ENCODE measurements at regions not wholly inside any gene's neighbourhood (a gene's known extent, or its start where the extent isn't known, plus 50 kb on each side); places are given as distances from the start of the nearest gene placed in this dataset.
"Not testable (repeated sequence)": the region's sequence is repeated elsewhere in the genome, so short reads cannot be mapped to it uniquely, and the experiment has no call there.

GRCh38 chr7:10401793-10402192, 571.9 kb upstream of the PHF14 start:
- no peak for DNase-seq

GRCh38 chr7:10412422-10413019, 561.2 kb upstream of the PHF14 start:
- DNase-seq = peak; percentile 69

DNA sequence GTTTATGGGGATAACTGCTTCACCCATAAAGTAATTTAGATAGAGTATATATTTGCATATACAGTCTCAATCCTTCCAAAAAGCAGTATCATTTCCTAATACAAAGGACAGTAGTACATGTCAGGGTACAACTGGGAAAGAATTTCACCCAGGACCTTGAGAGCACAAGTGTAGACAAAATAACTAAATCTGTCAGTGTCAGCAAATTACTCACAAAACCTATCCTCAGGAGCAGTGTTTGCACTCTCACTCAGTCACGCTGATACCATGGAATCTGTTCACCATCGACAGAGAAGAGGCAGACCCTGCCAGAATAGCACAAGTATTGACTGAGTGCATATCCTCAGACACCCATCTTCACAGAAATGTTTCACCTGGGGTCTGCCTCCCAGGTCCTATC, 554.7 kb upstream of the PHF14 start:
- DNase-seq = no peak

GRCh38 chr7:10429031-10429430, 544.6 kb upstream of the PHF14 start:
- no peak for DNase-seq

DNA sequence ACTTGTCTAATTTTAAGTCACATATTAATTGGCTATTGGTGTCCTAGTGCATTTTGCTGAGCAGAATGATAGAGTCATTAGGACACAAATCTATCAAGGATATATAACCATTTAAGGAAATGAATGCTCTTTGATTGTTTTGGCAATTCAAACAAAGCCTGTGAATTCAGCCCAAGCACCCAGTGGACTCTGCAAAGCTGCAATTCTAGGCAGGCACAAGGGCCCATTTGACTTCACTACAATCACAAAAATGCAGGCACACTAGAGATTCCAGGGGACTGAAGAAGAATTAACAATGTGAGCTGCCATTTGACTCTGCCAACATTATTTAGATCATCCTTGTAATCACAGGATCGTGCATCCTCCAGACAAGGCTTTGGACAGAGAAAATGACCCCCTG, 544.2 kb upstream of the PHF14 start:
- no peak for DNase-seq

DNA sequence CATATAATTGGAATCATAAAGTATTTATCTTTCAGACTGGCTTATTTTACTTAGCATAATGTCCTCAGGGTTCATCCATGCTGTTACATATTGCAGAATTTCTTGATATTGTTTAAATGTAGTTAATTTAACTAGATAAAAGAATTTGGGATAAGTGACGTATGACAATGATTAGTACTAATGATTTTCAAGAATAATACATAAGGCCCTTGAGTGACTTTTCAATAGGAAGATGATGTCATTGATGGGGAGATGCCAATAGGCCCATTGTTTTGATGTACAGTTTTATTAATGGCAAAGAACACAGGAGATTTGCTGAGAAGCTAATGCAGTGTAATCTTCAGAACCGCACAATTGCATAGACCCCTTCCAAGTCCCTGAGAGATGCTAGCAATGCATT, 537.4 kb upstream of the PHF14 start:
- DNase-seq = no peak

DNA sequence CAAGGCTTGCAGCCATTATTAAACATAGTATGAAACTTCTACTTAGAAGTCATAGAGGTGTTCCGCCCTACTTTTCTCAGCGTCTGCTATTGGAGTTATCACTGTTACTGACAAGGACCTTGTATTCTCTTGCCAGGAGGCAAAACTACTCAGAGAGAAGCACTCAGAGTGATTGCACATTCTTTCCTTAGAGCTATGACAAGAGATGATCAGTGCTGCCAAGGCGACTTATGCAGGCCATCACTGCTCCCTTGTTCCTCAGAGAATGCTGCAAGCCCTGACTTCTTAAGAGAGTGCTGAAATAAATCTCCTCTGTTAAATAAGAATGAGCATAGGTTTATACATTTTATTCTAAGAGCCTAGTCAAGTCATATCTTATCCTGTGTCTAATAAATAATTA, 534.6 kb upstream of the PHF14 start:
- no peak for DNase-seq

DNA sequence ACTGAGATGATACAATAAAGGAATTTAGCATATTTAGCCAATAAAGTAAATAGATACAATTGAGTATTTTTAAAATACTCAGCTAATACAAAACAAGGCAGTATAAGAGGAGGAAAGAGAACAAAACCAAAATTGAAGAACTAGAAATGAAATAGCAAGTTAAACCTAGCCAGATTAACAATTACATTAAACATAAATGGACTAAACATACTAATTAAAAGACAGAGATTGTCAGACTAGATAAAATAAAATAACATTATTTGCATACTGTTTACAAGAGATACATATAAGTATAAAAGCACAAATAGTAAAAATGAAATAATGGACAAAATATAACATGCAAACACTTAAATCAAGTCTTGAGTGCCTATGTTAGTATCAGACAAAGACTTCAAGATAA, 517.7 kb upstream of the PHF14 start:
- DNase-seq = no peak

- no peak for DNase-seq
Observed at GRCh38 chr7:10460474-10460873, 513.2 kb upstream of the PHF14 start.

GRCh38 chr7:10463701-10464100, 510.0 kb upstream of the PHF14 start:
- DNase-seq = no peak

DNA sequence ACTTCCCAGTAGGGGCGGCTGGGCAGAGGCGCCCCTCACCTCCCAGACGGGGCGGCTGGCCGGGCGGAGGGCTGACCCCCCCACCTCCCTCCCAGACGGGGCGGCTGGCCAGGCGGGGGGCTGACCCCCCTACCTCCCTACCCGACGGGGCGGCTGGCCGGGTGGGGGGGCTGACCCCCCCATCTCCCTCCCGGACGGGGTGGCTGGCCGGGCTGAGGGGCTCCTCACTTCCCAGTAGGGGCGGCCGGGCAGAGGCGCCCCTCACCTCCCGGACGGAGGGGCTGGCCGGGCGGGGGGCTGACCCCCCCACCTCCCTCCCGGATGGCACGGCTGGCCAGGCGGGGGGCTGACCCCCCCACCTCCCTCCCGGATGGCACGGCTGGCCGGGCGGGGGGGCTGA, 508.1 kb upstream of the PHF14 start:
- DNase-seq = not testable (repeated sequence)

GRCh38 chr7:10468908-10469307, 504.8 kb upstream of the PHF14 start:
- DNase-seq = no peak

DNA sequence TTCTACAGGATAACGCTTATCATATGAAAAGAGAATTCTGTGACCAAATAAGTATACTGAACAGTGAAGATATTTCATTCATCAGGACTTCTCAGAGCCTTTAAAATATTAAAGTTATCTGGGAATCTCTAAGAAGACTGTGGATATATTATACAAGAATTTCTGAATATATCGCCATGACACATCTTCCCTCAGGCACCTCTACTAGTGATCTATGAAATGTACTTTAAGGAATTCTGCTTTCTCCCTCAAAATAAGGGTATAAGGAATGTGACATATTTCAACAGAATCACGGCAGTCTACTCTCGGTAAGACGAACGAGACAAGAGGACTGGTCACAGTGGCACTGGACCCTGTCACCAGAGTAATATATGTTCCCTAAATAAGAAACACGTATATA, 504.2 kb upstream of the PHF14 start:
- no peak for DNase-seq

GRCh38 chr7:10471280-10472058, 502.2 kb upstream of the PHF14 start:
- DNase-seq = no peak

DNA sequence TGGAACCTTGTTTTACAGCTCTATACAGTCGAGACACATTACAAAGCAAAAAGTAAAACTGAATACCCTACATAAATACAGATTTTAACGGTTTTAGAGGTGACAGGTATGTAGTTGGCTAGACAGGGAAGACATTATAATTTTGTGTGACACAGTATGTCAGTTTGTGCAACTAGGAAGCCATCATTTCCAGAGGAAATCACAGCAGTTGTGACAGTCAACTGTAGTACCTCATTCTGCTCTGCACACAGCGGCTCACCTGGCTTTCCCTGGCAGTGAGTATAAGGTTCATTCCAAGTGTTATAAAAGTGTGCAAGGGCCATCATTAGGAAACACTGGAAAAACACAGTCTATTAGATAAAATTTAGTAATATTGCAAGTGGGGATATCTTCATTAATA, 501.6 kb upstream of the PHF14 start:
- DNase-seq = no peak

- DNase-seq = no peak
Observed at GRCh38 chr7:10473569-10473968, 500.1 kb upstream of the PHF14 start.

DNA sequence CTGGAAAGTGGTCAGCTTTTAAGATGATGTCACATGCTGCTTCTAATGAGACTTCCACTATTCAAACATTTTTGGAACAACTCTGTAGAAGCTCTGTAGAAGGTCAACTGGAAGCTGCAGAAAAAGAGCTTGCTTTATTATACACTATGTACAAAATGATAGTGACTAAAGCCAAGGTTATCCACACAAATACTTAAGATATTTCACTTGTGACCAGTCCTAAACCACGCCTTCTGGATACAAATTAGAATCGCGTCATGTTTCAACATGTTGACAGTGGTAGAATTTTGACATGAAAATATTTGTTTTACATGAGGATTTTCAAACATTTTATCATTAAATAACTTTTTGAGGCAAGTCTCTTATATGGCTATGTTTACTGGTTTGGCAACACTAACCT, 499.6 kb upstream of the PHF14 start:
- no peak for DNase-seq

DNA sequence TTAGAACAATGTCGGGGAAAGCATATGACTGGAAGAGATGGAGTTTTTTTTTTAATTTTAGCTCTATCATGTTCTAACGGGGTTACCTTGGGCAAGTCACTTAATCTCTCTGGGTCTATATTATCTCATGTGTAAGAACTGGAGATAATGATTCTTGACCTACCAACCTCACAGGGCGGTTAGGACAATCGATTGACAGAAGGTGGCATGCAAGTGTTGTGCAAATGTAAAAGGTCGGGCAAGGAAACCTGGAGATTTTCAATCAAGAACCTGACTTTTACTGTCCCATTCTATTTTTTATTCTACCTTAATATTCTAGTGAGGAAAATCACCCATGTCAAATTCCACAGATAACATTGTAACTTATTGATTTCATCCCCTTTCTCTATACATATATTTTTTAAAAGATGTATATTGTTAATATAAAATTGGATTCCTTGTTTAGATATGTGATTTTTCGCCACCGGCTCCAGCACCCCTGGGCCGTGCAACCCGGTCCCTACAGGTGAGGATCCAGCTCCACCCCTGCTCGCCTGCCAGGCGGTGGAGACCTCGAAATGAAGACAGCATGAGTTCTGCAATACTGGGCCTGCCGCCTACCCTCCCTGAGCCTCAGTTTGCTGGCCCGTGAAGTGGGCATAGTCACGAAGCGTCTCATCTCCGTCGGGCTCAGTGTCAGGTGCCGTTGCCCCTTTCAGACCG, 497.6 kb upstream of the PHF14 start:
- no peak for DNase-seq

DNA sequence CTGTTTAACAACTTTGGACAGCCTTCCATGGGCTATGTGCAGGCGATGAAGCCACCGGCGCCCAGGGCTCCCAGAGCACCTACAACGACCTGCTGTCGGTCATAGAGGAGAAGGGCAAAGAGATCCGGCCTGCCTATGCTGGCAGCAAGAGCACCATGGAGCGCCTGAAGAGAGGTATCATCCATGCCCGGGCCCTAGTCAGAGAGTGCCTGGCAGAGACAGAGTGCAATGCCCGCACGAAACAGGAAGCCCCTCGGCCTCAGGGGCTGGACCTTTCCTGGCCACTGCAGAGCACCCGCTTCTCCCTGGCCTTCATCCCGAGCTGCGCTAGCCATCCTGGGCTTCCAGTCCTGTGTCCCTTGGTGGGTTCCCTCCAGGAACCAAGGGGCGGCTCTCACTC, 497.0 kb upstream of the PHF14 start:
- no peak for DNase-seq

DNA sequence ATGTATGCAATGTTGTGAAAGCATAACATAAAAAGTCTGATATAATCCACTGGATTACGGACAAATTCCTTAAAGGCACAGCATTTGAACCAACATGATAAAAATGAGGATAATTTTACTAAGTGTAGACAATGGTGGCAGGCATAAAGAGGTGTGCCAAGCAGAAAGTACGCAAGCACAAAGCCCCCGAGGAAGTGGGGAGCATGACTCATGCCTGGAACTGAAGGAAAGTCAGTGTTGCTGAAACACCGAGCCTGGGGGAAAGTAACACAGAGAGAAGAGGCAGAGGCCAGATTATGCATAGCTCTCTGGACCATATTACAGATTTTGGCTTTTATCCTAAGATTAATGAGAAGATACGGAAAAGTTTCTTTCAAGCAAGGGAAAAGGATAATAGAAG, 490.0 kb upstream of the PHF14 start:
- no peak for DNase-seq

DNA sequence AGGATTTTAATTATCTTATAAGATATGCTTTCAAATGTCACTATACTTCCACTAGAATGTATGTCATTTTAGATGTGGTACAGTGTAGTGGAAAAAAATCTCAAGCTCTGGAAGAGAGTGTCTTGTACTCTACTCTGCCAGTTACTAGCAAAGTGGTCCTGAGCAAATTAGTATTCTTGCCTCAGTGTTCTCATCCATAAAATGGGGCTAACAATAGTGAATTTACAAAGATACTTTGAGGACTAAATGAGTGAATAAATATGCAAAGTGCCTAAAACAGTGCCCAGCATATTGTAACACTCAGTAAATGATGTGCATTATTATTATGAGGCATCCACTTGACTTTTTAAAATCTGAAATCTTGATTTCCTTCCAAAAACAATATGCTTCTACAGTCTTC, 488.9 kb upstream of the PHF14 start:
- DNase-seq = no peak

DNA sequence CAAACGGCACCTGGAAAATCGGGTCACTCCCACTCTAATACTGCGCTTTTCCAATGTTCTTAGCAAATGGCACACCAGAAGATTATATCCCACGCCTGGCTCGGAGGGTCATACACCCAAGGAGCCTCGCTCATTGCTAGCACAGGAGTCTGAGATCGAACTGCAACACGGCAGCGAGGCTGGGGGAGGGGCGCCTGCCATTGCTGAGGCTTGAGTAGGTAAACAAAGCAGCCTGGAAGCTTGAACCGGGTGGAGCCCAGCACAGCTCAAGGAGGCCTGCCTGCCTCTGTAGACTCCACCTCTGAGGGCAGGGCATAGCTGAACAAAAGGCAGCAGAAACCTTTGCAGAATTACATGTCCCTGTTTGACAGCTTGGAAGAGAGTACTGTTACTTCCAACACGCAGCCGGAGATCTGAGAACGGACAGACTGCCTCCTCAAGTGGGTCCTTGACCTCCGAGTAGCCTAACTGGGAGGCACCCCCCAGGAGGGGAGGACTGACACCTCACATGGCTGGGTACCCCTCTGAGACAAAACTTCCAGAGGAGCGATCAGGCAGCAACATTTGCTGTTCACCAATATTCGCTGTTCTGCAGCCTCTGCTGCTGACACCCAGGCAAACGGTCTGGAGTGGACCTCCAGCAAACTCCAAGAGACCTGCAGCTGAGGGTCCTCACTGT, 472.3 kb upstream of the PHF14 start:
- not testable (repeated sequence) for DNase-seq

DNA sequence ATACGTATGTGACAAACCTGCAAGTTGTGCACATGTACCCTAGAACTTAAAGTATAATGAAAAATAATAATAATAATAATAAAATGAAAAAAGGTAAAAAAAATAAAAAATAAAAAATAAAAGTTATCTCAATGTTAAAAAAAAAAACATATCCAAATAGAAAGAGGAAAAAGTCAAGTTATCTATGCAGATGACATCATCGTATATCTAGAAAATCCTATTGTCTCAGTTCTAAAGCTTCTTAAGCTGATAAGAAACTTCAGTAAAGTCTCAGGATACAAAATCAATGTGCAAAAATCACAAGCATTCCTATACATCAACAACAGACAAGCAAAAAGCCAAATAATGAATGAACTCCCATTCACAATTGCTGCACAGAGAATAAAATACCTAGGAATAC, 466.6 kb upstream of the PHF14 start:
- no peak for DNase-seq

GRCh38 chr7:10521306-10521705, 452.4 kb upstream of the PHF14 start:
- DNase-seq = no peak
